MM.1S (cell line): ENCODE measurements at regions not wholly inside any gene's neighbourhood (a gene's known extent, or its start where the extent isn't known, plus 50 kb on each side); places are given as distances from the start of the nearest gene placed in this dataset.

ENCODE experiments used
- EZH2phosphoT487 ChIP-seq: fragments of 300-600 bp; sonication (generic); IDR thresholded peaks from 2 replicates; pipeline ENCODE4 v1.6.1; 2018; ENCODE audit warnings: antibody characterized with exemption, low read length
- TF ChIP-seq, protein P1 (sequence below): fragments of 300-600 bp; sonication (generic); IDR thresholded peaks from 2 replicates; pipeline ENCODE4 v1.5.1; 2016; ENCODE audit warnings: antibody characterized with exemption, low read length, mixed read lengths

DNA sequence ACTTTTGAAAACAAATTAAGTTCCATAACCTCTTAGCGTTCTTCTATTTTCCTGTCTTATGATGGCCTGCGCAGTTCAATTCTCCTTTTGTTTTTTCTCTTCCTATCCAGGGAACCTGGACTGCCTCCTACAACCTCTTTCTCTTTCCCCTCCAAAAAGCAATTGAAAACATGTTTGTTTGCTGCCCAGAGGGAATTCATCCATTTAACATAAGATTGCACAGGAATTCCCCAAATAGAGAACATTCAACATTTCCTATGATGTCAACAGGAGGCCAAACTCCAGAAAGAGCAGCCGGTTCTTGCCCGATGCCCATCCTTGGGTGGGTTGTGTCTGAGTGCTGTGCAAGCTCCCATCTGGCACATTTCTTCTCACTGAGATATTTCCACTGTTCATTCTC, 94.2 kb upstream of the NRP1 start:
- TF ChIP-seq, protein P1, sequence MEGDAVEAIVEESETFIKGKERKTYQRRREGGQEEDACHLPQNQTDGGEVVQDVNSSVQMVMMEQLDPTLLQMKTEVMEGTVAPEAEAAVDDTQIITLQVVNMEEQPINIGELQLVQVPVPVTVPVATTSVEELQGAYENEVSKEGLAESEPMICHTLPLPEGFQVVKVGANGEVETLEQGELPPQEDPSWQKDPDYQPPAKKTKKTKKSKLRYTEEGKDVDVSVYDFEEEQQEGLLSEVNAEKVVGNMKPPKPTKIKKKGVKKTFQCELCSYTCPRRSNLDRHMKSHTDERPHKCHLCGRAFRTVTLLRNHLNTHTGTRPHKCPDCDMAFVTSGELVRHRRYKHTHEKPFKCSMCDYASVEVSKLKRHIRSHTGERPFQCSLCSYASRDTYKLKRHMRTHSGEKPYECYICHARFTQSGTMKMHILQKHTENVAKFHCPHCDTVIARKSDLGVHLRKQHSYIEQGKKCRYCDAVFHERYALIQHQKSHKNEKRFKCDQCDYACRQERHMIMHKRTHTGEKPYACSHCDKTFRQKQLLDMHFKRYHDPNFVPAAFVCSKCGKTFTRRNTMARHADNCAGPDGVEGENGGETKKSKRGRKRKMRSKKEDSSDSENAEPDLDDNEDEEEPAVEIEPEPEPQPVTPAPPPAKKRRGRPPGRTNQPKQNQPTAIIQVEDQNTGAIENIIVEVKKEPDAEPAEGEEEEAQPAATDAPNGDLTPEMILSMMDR, result no peak
- TF ChIP-seq EZH2phosphoT487, result no peak
